Thyroid gland (tissue), 4 donors: ENCODE measurements at regions not wholly inside any gene's neighbourhood (a gene's known extent, or its start where the extent isn't known, plus 50 kb on each side); places are given as distances from the start of the nearest gene placed in this dataset.

ENCODE experiments used
- POLR2A ChIP-seq, 2 donors: fragments of 450-650 bp; IDR thresholded peaks; one replicate each; pipeline ENCODE4 v1.6.1; 2017; ENCODE audit warnings: antibody characterized with exemption in 2 of 2, mild to moderate bottlenecking in 2 of 2, moderate library complexity in 1 of 2
- TF ChIP-seq, protein P1 (sequence below), 6 experiments: fragments of 200-600 bp in 3 of 6; fragments of 450-650 bp in 3 of 6; sonication (generic) in 3 of 6; IDR thresholded peaks; one replicate each; pipeline ENCODE4 v1.5.1; 2016 to 2019; ENCODE audit warnings: antibody characterized with exemption in 6 of 6, mild to moderate bottlenecking in 2 of 6, inconsistent platforms in 1 of 6, moderate library complexity in 1 of 6

DNA sequence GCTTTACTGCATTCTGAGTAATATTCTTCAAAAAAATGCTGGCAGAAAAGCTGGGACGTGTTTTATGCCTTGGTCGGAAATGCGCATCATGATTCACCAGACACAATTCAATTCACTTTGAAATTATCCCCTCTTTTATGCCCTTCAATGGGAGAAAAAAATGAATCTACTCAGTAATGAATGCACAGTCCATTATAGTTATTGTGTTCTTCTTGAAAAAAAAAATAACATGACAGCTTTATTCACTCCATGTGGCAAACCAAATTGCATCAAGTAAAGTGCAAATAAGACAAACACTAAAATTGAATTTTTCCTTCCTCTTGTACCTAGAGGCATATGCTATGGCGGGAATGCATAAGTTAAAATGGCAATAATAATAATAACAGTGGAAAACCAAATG is 159.4 kb upstream of the IFNG-AS1 start:
- TF ChIP-seq, protein P1, sequence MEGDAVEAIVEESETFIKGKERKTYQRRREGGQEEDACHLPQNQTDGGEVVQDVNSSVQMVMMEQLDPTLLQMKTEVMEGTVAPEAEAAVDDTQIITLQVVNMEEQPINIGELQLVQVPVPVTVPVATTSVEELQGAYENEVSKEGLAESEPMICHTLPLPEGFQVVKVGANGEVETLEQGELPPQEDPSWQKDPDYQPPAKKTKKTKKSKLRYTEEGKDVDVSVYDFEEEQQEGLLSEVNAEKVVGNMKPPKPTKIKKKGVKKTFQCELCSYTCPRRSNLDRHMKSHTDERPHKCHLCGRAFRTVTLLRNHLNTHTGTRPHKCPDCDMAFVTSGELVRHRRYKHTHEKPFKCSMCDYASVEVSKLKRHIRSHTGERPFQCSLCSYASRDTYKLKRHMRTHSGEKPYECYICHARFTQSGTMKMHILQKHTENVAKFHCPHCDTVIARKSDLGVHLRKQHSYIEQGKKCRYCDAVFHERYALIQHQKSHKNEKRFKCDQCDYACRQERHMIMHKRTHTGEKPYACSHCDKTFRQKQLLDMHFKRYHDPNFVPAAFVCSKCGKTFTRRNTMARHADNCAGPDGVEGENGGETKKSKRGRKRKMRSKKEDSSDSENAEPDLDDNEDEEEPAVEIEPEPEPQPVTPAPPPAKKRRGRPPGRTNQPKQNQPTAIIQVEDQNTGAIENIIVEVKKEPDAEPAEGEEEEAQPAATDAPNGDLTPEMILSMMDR (IDR thresholded peaks at IDR 0.05), result no peak
- no peak for TF ChIP-seq POLR2A (IDR thresholded peaks at IDR 0.05)
